Chondrocyte (in vitro differentiated cells): ENCODE measurements at regions not wholly inside any gene's neighbourhood (a gene's known extent, or its start where the extent isn't known, plus 50 kb on each side); places are given as distances from the start of the nearest gene placed in this dataset.

ENCODE experiments used
- DNase-seq: peaks from one replicate; pipeline ENCODE4 v3.0.0; 2021; ENCODE audit warnings: mixed read lengths, low spot score
- H3K27ac Mint-ChIP-seq: one replicate; pipeline ENCODE4 v1.8.0; 2021; ENCODE audit warnings: mild to moderate bottlenecking, moderate library complexity, mixed read lengths; ENCODE audit not compliant: unreplicated experiment
- H3K27me3 Mint-ChIP-seq: 2 replicates; pipeline ENCODE4 v1.8.0; 2021; ENCODE audit warnings: low read depth, mixed read lengths
- H3K36me3 Mint-ChIP-seq: 2 replicates; pipeline ENCODE4 v1.8.0; 2021; ENCODE audit warnings: low read depth, mixed read lengths
- H3K4me1 Mint-ChIP-seq: 2 replicates; pipeline ENCODE4 v1.8.0; 2021; ENCODE audit warnings: low read depth, mild to moderate bottlenecking, mixed read lengths
- H3K4me3 Mint-ChIP-seq: one replicate; pipeline ENCODE4 v1.8.0; 2021; ENCODE audit warnings: mild to moderate bottlenecking, moderate library complexity, mixed read lengths; ENCODE audit not compliant: unreplicated experiment
- H3K9me3 Mint-ChIP-seq: 2 replicates; pipeline ENCODE4 v1.8.0; 2021; ENCODE audit warnings: low read depth, mixed read lengths
- CTCF ChIP-seq: fragments of 200-600 bp; sonication (generic); IDR thresholded peaks from 2 replicates; pipeline ENCODE4 v1.5.0; 2021; ENCODE audit warnings: antibody characterized with exemption, mild to moderate bottlenecking, moderate library complexity

- no peak overlapping the region for H3K4me3 Mint-ChIP-seq
- H3K36me3 Mint-ChIP-seq, result no peaks in the 10 kb centered on the region
- H3K9me3 Mint-ChIP-seq, result no peaks in the 10 kb centered on the region
- no peak overlapping the region for H3K27ac Mint-ChIP-seq
- peaks cover 10% of the 10 kb centered on the region for H3K4me1 Mint-ChIP-seq
- no peaks in the 10 kb centered on the region for H3K27me3 Mint-ChIP-seq
- no peak for DNase-seq
- no peak for TF ChIP-seq CTCF
Observed at GRCh38 chr2:142754182-142754581, 123.3 kb upstream of the KYNU start.

GRCh38 chr2:142750858-142751257 lies 126.6 kb upstream of the KYNU start:
- no peak for DNase-seq
- H3K27me3 Mint-ChIP-seq, result no peaks in the 10 kb centered on the region
- H3K27ac Mint-ChIP-seq, result no peak overlapping the region
- H3K4me1 Mint-ChIP-seq, result peaks cover 10% of the 10 kb centered on the region
- H3K4me3 Mint-ChIP-seq, result no peak overlapping the region
- no peak for TF ChIP-seq CTCF
- H3K36me3 Mint-ChIP-seq, result no peaks in the 10 kb centered on the region
- H3K9me3 Mint-ChIP-seq, result no peaks in the 10 kb centered on the region

GRCh38 chr2:142748559-142749099 lies 128.8 kb upstream of the KYNU start:
- Mint-ChIP-seq H3K9me3 (no peaks in the 10 kb centered on the region), H3K36me3 (no peaks in the 10 kb centered on the region), H3K27me3 (no peaks in the 10 kb centered on the region), H3K4me3 (no peak overlapping the region), H3K27ac (no peak overlapping the region), H3K4me1 (peaks cover 2% of the 10 kb centered on the region)
- no peak for TF ChIP-seq CTCF
- no peak for DNase-seq

- H3K36me3 Mint-ChIP-seq, result no peaks in the 10 kb centered on the region
- H3K9me3 Mint-ChIP-seq, result peaks cover 10% of the 10 kb centered on the region
- no peak for TF ChIP-seq CTCF
- no peaks in the 10 kb centered on the region for H3K4me1 Mint-ChIP-seq
- H3K4me3 Mint-ChIP-seq, result no peak overlapping the region
- no peak overlapping the region for H3K27ac Mint-ChIP-seq
- DNase-seq, result no peak
- H3K27me3 Mint-ChIP-seq, result no peaks in the 10 kb centered on the region
Observed at GRCh38 chr2:142745691-142746090, 131.8 kb upstream of the KYNU start.

- no peak for DNase-seq
- H3K36me3 Mint-ChIP-seq, result no peaks in the 10 kb centered on the region
Observed at GRCh38 chr2:142742371-142743214, 134.9 kb upstream of the KYNU start.

More at GRCh38 chr2:142742371-142743214, 134.9 kb upstream of the KYNU start:
- Mint-ChIP-seq H3K27me3 (no peaks in the 10 kb centered on the region), H3K27ac (no peak overlapping the region), H3K9me3 (peaks cover 10% of the 10 kb centered on the region), H3K4me3 (no peak overlapping the region), H3K4me1 (no peaks in the 10 kb centered on the region)
- no peak for TF ChIP-seq CTCF
